CD4-positive, alpha-beta T cell treated with Interleukin-21 for 1 hour (primary cell): ENCODE measurements at regions not wholly inside any gene's neighbourhood (a gene's known extent, or its start where the extent isn't known, plus 50 kb on each side); places are given as distances from the start of the nearest gene placed in this dataset.
"Not testable (repeated sequence)": the region's sequence is repeated elsewhere in the genome, so short reads cannot be mapped to it uniquely, and the experiment has no call there.

Experiments
- DNase-seq: peaks from one replicate; pipeline ENCODE4 v3.0.0-alpha.2; 2020

DNA sequence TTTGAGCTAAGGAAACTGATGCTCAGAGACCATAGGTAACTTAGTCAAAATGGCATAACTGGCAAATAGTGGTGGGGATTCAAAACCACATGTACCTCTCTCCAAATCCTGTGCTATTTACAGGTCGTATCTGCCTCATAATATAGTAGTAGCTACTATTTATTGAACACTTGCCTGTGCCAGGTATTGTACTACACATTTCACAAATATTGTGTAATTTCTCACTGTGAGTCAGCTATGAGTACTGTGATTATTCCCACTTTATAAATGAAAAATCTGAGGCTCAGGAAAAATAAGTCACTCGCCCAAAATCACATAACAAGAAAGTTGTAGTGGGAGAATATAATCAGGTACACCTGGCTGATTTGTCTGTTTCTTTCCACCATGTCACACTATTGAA lies 199.8 kb upstream of the FAT3 start:
- DNase-seq, result no peak

DNA sequence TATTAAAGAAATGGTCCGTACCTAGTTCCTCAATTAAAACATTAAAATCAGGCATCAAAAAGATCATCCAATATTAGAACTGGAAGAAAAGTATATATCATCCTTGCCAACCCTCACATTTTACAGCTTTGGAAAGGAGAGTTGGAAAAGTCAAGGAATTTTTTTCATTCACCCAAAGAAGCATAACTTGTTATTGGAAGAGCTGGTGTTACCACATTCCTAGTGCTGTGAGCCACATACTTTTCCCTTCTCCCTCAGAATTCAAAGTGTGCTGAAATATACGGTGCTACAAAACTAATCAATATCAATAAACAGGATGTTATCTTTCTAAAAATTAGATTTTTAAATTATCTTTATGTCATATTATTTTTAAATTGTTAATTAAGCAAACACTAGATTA lies 202.1 kb upstream of the FAT3 start:
- DNase-seq, result no peak

DNA sequence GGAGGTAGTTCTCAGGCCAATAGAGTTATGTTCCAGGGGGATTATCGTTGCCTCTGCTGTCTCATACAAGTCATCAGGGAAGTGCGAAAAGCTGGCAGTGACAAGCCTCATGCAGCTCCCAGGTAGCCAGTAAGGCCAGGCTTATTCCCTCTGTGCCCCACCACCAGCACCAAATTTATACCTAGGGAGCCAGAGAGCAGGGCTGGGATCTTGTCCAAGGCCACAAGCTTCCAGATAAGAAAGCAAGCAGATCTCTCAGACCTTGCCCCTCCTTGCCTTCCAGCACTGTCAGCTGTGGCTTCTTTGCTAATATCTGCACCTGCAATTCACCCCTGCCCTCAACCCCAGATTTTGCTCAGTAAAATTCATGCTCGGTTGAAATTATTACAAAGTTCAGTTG lies 206.3 kb upstream of the FAT3 start:
- no peak for DNase-seq

DNA sequence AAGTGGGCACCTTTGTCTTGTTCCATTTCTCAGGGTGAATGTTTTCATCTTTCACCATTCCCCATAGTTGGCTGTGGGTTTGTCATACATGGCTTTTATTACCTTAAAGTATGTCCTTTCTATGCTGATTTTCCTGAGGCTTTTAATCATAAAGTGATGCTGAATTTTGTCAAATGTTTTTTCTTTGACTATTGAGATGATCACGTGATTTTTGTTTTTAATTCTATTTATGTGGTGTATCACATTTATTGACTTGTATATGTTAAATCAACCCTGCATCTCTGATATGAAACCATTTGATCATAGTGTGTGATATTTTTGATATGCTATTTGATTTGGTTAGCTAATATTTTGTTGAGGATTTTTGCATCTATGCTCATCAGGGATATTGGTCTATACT lies 216.4 kb upstream of the FAT3 start:
- no peak for DNase-seq

DNA sequence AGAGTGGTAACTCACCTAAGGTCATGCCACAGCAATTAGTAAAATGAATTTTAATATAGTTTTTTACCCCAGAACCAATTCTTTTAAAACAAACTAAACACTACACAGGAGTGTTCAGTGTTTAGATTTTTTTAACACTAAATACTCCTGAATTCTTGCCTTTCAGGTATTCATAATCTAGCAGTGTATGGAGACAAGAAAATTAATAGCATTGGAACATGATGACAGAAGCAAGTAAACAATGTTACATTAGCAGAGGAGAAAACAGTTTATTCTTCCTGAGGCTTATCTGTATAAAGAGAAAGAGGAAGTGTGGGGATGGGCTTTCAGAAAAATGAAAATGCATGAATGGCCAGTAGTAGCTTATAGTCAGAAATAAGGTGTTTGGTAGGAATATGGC lies 222.1 kb upstream of the FAT3 start:
- DNase-seq, result no peak

DNA sequence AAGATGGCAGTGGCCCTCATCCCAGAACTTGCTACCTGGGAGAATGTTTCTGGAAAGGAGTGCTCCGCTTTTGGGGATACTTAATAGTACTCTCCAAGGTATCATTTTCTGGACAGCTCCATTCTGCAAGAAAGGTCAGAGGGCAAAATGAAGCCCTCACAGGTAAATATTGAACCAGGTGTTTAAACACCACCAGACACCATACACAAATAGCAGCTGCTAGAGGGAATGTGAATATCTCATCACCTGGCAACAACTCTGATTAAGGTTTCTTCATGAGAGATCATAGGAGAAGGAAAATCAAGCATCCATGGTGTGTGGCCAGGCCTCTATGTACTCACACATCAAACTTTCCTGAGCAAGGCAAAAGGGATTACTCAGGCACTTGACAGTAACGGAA lies 226.1 kb upstream of the FAT3 start:
- no peak for DNase-seq

DNA sequence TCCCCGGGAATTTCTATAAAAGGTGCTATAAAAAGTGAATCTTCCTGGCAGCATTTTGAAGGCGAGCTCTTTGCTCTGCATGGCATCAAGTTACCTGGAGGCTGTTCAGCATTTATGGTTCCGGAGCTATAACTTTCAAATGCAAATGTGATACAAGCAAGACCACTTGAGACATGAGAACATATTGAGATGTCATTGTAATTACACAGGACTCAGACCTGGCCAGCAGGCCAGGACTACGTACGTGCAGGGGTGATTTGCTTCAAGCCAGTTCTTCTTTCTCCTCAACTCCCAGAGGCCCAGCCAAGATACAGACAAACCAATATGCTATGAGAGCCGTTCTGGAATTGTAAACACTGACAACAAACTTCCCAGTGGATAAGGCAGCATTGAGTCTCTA lies 227.4 kb upstream of the FAT3 start:
- no peak for DNase-seq

DNA sequence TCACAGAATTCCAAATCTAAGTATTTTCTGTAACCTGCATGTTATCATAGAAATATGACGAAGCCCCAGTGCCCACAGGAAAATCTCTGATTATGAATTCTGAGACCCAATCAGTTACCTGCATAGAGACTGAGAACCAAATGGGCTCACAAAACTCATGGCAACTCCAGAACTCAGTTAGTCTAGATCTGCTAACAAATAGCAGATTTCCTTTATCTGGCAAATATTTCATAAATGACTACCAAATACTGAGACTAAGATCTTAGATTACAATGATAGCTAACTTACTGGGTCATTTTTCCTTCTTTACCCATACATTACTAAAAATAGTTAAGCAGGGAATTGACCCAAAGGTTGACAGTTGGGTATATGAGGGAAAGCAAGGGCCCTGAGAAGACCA lies 228.1 kb upstream of the FAT3 start:
- no peak for DNase-seq

DNA sequence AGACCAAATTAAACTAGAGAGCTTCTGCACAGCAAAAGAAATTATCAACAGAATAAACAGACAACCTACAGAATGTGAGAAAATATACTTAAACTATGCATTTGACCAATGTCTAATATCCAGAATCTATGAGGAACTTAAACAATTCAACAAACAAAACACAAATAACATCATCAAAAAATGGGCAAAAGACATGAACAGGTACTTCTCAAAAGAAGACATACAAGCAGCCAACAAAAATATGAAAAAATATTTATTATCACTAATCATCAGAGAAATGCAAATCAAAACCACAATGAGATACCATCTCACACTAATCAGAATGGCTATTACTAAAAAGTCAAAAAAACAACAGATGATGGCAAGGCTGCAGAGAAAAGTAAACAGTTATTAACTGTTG lies 236.2 kb upstream of the FAT3 start:
- DNase-seq, result not testable (repeated sequence)

DNA sequence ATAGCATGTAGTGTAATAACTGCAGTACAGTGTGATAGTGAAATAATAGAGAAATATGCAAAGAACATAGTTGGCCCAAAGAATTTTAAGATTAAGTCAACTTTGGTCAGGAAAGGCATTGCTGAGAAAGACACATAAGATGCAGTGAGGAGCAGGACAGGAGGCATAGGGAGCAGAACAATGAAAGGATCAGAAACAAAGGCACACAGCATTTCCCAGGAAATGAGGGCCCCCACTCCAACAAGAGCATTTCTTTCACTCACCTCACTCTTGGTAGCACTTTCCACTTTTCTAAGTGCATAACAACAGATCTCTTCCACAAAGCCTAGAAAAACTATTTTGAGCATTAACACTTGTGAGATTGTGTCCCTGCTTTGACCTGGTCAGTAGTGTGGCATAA lies 238.4 kb upstream of the FAT3 start:
- DNase-seq, result no peak

DNA sequence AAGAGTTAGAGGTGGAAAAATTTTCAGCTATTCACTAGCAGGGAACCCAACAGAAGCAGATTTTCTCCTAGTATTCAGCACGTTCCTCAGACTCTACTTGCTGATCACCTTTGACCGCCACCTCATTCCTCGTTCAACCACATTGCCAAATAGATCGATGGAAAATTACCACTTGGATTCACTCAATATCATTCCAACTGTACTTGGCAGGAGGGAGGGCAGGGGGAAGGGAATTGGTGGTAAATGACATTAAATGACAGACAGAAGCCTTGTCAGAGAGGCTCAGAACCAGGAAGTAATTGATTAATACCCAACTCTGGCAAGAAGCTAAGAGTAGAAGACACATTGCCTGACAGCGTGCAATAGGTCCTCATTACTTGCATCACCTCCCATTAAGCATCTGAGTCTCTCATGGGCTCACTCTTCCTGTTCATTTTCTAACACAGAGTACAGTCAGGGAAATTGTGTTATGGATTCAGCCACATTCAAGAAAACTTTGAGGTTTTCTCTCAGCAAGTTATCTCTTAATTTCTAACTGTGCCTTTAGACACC lies 240.5 kb upstream of the FAT3 start:
- DNase-seq, result no peak

DNA sequence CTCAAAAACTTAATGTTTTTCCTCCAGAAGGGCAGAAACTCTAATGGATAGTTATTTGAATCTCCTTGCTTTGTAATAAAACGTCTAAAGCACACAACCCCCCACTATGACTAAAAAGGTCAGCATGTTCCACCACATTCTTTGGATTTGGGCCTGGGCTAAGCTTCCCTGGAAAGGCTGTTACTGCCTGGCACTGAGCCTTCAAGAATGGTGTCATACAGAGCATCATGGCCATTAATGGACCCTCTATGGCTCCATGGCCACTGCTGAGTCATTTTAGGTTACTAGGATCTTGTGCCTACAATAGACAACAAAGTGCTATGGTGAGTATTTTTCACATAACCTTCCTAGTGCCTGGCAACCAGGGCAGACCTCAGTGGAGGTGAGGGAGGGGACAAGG lies 242.6 kb upstream of the FAT3 start:
- no peak for DNase-seq

DNA sequence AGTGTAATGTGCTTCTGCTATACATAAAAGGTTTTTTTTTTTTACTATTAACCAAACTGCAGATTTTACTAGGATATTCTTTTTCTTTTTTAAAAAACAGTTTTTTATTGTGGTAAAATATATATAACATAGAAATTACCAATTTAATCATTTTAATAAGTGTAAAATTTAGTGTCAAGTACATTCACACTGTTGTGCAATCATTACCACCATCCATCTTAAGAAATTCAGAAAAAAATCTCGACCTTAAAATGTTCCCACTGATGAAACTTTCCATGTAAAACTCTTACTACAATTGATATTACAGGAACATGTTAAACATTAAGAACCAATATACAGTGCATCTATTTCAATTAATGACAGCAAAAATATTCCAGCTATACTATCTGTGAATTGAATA lies 244.8 kb upstream of the FAT3 start:
- DNase-seq, result no peak

DNA sequence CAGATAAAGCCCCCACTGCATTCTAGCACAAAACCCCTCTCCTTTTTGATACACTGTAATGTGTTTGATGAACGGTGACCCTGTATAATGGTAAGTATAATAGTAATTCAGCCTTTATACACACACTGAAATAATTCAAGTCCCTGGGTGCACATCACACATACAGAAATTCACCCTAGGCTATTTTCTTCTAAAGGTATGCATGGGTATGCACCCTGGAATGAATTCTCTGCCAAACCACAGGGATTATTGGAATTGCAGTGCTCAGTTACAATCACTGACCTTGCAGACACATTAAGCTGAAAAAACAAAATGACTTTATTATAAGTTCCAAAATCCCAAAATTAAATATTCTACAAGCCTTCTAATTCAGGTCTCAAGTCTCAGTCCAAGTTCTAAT lies 245.9 kb upstream of the FAT3 start:
- no peak for DNase-seq

DNA sequence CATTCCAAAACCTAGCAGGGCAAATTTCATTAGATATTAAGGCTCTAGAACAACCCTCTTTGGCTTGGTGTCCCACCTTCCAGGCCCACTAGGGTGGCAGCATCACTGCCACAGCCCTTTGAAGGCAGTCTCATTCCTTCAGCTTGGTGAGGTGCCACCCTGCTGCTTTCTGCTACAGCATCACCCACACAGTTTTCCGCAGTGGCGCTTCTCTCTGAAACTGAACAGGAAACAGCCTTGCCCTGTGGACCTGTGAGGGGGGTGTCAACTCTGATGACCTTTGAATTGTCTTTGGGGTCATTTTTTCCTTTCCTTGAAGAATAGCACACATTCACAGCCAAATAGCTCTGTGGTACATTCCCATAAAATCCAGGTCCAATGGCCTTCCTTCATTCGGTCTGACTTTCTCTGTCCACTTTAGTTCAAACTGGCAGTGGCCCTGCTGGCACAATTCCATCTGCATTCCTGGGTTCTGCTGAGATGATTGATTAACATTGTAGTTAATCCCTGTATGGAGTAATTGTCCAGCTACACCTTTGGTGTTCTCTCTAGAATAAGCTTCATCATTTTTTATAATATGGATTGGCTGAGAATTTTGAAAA lies 251.9 kb upstream of the FAT3 start:
- no peak for DNase-seq

DNA sequence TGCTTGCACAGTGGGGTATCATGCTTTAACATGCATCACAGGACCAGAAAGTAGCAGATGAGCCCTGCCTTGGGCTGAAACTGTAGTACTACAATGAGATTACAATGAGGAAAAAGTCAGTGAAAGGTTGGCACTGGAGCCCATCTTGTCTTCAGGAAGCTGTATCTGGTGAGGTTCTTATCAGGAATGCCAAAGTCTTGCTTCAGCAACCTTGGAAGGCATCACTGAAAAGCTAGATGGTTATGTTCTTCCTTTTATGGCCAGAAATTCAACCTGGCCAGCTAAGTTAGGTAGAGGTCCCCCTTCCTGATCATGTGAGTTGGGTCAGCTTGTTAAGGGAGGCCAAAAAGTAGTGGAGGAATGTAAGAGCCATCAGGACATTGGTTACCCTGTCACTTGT lies 254.0 kb upstream of the FAT3 start:
- DNase-seq, result no peak

DNA sequence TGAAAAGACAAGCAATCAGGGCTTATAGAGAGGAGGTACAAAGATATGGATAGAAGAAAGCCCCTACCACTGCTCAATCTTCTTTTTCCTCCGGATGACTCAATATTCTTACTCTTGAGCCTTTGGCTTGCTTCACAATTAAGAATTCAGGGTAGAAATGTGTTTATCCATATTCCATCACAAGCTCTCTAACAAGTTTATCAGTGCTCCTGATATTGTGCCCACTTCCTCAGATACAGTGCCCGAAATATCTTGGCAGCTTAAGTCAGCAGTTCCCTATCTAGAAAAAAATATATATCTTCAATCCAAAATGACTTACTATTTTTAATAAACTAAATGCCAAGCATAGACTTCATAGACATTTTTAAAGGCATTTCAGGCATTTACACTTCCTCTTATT lies 255.1 kb upstream of the FAT3 start:
- no peak for DNase-seq

DNA sequence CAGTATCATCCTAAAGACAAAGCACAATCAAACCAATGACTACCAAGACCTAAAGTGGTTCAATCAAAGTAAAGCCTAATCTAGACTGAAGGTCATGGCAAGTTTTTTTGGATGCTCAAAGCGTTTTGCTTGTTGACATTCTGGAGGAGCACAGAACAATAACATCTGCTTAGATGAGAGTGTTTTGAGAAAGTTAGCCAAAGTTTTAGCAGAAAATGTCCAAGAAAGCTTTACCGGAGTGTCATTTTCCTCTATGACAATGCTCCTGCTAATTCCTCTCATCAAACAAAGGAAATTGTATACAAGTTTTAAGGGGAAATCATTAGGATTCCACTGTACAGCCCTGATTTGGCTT lies 256.9 kb upstream of the FAT3 start:
- no peak for DNase-seq

DNA sequence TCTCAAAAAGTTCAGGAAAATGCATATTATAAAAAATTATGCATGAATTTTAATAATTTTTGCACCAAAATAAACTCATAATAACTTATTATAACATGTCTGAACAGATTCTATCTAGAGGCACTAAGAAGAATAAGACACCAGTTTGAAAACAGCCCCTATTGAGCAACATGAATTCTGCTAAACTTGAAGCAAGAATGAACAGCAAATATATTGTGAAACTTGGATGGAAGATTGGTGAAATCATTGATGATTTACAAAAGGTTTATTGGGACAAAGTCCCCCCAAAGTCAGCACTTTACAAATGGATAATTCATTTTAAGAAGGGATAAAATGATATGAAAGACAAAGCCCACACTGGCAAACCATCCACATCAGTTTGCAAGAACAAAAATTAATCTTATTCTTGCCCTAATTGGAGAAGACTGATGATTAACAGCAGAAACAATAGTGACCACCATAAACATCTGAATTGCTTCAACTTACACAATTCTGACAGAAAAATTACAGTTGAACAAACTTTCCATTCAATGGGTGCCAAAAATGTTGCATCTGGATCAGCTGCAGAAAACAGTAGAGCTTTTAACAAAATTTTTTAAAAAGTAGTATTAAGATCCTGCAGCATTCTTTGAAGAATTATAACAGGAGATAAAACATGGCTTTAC lies 257.5 kb upstream of the FAT3 start:
- no peak for DNase-seq

DNA sequence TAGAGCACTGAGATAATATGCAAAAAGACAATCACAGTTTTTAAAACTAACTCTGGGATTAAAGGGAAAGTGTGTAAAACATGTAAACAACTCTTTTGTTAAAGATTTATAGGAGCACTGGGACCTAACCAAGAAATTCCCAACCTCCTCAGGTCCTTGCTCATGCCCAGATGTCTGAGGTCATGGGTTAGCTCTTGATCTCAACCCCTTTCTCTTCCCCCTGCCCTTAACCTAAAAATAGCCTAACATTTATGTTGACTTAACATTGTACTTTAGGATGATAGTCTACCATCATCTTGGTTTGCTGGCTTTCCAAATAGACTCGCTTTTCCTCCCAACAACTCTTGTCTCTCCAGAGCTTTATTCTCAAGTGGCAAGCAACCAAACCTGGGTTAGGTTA lies 258.2 kb upstream of the FAT3 start:
- no peak for DNase-seq

DNA sequence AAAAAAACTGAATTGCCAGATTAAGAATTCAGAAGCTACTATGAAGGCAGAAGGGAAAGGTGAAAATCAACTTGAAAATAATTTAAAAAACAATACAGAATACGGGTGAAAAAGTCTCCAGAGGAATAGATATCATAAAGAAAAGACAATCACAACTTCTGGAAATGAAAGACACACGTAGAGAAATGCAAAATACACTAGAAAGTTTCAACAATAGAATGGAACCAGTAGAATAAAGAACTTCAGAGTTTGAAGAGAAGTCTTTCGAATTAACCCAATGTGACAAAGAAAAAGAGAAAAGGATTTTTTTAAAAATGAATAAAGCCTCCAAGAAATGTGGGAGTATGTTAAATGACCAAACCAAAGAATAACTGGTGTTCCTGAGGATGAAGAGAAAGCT lies 263.8 kb upstream of the FAT3 start:
- no peak for DNase-seq

DNA sequence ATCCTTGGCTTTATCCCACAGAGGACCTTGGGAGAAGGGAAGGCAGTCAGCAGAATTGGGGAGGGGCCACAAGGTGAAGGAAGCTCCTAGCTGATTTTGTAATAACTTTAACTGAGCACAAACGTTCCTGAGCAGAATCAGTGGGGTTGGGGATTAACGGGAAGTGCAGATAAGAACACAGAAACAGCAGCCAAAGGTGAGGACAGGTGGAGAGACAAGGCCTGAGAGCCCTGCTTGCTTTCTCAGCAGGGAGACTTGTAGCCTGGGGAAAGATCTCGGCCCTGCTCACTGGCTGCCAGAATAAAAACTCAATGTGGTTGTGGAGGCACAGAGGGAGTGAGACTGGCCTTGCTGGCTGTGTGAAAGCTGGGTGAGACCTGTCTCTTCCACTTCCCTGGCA lies 265.2 kb upstream of the FAT3 start:
- no peak for DNase-seq

DNA sequence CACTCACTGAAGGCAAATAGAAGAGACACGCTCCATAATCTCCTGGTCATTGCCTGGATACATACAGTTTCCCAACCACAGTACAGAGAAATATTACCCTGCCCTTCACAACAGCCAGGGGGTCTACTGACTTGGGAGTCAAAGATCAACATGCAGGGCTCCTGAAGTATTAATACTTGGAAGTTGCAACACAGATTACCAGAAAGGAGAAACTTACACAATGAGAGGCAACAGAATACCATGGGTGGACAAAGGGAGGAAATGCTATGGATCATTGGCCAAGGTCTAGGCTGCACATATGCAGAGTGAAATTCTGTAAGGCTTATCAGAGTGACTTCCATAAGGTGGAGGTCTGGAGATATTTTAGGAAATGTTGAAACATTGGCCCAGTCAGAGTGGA lies 267.9 kb upstream of the FAT3 start:
- no peak for DNase-seq

DNA sequence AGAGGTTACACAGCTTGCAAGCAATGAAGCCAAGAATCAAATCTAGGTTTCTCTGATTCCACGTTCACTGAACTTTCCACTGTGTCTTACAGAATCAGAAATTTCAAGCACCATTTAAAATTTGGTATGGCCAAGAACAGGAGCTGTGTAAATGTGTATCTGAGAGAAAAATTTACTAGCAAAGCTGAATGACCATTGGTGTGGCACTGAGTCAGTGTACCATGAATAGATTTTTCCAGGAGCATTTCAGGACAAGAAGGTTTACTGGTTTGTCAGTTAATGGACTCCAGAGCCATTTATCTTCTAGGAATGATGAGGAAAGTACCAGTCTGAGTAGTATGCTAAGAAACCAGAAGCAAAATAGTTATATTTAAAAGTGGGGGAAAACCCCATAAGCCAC lies 269.4 kb upstream of the FAT3 start:
- DNase-seq, result no peak

DNA sequence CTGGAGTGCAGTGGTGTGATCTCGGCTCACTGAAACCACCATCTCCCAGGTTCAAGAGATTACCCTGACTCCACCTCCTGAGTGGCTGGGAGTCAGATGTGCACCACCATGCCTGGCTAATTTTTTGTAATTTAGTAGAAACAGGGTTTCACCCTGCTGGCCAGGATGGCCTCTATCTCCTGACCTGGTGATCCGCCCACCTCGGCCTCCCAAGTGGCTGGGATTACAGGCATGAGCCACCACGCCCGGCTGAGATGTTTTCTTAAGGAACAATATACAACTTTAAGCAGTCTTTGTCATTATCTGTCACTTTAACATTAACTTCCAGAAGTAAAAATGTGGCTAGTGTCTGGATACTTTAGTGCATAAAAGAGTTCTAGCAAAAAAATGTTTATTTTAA lies 272.6 kb upstream of the FAT3 start:
- DNase-seq, result no peak
